Colonic mucosa (tissue), 4 donors: ENCODE measurements at regions not wholly inside any gene's neighbourhood (a gene's known extent, or its start where the extent isn't known, plus 50 kb on each side); places are given as distances from the start of the nearest gene placed in this dataset.

ENCODE experiments used
- DNase-seq: peaks from one replicate; pipeline ENCODE4 v3.0.0-alpha.2; 2020
- H3K27ac ChIP-seq: fragments of 200-600 bp; one replicate; pipeline ENCODE4 v1.8.0; 2021
- H3K27me3 ChIP-seq: fragments of 200-600 bp; one replicate; pipeline ENCODE4 v1.8.0; 2021
- H3K36me3 ChIP-seq: fragments of 200-600 bp; one replicate; pipeline ENCODE4 v1.8.0; 2021
- H3K4me1 ChIP-seq: fragments of 200-600 bp; one replicate; pipeline ENCODE4 v1.8.0; 2021; ENCODE audit warnings: mild to moderate bottlenecking
- H3K4me3 ChIP-seq: fragments of 200-600 bp; one replicate; pipeline ENCODE4 v1.8.0; 2021
- H3K9ac ChIP-seq, 2 donors: one replicate each; pipeline ENCODE4 v1.7.0; 2013; ENCODE audit warnings: control low read depth in 2 of 2, low read depth in 2 of 2, low read length in 2 of 2
- H3K9me3 ChIP-seq: fragments of 200-600 bp; one replicate; pipeline ENCODE4 v1.8.0; 2021
- intact Hi-C: fragments of 100-400 bp; cut with DNase I; formaldehyde crosslinking; loops from one replicate; pipeline ENCODE4 v1.14.1; 2022
- TF ChIP-seq, protein P1 (sequence below): fragments of 200-600 bp; IDR thresholded peaks from one replicate; pipeline ENCODE4 v1.8.0; 2022; ENCODE audit warnings: antibody characterized with exemption, mild to moderate bottlenecking
- donor health status: healthy.
- donor health status: DM: no; HTN: no; CAD: no.
- donor health status: DM: no; HTN: no; CAD: no.

DNA sequence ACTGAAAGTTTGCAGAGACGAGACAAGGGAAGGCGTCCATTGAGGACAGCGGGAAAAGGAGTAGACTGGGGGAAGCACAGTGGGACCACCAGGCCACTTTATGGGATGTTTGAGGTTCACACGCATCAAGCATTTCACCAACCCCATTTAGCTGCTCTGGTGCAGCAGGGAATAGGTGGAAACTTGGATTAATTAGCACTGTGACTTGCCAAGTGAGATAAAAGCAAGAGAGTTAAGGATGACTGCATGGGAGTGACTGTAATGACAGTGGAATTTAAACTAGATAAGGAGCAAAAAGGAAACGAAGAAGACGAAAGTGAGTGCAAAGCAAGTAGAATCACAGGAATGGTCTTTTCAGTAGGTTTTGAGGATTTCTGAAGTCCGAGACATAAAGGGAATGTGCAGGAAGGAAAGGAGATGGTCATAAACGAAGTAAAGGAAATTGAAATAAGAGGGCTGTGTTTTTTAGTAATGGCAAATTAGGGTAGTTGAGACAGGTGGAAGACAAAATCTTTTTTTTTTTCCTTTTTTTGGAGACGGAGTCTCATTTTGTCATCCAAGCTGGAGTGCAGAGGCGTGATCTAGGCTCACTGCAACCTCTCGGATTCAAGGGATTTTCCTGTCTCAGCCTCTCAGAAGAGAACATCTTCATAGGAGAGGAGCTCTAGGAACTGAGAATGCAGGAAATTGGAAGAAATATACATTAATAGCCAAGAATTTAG is 119.0 kb upstream of the MAP9 start:
- H3K27ac ChIP-seq = no peak overlapping the region
- H3K4me1 ChIP-seq = no peaks in the 10 kb centered on the region
- H3K9me3 ChIP-seq = no peaks in the 10 kb centered on the region
- no peaks in the 10 kb centered on the region for H3K36me3 ChIP-seq
- no peak for DNase-seq
- no peaks in the 10 kb centered on the region for H3K27me3 ChIP-seq
- H3K4me3 ChIP-seq = no peak overlapping the region
- intact Hi-C loops = no loop called here
- TF ChIP-seq, protein P1, sequence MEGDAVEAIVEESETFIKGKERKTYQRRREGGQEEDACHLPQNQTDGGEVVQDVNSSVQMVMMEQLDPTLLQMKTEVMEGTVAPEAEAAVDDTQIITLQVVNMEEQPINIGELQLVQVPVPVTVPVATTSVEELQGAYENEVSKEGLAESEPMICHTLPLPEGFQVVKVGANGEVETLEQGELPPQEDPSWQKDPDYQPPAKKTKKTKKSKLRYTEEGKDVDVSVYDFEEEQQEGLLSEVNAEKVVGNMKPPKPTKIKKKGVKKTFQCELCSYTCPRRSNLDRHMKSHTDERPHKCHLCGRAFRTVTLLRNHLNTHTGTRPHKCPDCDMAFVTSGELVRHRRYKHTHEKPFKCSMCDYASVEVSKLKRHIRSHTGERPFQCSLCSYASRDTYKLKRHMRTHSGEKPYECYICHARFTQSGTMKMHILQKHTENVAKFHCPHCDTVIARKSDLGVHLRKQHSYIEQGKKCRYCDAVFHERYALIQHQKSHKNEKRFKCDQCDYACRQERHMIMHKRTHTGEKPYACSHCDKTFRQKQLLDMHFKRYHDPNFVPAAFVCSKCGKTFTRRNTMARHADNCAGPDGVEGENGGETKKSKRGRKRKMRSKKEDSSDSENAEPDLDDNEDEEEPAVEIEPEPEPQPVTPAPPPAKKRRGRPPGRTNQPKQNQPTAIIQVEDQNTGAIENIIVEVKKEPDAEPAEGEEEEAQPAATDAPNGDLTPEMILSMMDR = no peak
- no peak overlapping the region for H3K9ac ChIP-seq

DNA sequence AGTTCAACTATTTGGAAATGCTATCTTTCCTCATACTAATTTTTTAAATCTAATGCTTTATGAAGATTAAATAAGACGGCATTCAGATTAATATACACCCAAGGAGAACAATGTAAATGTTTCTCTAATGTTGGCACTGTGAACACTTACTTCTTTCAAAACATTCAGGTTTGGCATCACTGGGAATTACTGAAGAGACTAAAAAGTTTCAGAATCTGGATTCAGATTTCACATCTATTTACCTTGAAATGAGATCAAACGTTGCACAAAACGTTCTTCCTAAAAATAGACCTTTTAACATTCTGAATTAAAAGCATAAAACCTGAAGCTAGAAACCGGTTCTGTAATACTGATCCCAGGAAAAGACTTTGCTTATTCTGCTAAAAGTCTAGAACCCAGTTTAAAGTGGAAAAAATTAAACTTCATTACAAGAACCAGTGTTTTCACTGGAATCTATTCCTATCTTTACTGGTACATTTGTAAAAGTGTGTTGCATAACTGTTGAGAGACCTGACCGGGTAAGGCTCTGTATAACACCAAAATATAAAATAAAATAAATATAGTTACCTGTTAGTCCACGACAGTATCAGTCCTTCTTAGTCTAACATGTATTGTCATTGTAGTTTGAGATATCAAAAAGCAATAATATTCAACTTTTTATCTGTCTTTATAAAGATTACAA is 117.4 kb upstream of the MAP9 start:
- intact Hi-C loops = no loop called here
- Histone ChIP-seq H3K9ac (no peak overlapping the region), H3K9me3 (no peaks in the 10 kb centered on the region), H3K27ac (no peak overlapping the region), H3K4me3 (no peak overlapping the region), H3K27me3 (no peaks in the 10 kb centered on the region), H3K4me1 (no peaks in the 10 kb centered on the region), H3K36me3 (no peaks in the 10 kb centered on the region)
- TF ChIP-seq, protein P1 = no peak
- no peak for DNase-seq

DNA sequence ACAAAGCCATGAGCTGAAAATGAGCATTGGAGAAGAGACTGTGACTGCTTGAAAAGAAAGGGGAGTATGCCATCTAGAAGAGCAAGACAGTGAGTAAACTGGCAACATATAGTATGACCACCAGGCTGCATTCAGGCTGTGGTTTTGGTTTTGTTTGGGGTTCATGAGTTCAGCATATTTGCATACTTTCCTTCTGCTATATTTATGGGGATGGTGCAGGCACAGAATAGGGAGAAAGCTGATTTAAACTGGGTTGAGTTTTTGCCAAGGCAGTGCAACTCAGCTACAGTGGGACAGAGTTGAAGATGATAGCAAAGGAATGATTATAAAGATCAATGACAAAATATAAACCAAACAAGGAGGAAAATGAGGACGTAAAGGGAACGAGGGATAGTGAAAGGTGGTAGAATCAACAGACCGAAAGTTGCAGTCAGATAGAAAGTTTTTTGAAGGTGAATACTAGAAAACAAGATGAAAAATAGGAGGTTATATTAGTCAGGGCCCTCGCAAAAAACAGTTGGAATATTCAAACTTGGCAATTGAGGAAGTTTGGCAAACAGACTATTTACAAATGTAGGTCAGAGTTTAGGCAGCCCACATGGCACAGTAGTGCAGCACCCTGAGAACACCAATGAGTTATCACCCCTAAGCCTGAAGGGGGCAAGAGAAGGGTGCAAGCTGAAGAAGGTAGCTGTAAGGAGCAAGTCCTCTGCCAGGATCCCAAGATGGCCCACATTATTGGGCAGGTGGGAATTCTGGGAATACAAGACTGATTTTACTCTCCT is 114.8 kb upstream of the MAP9 start:
- intact Hi-C loops = no loop called here
- no peaks in the 10 kb centered on the region for H3K9me3 ChIP-seq
- TF ChIP-seq, protein P1 = no peak
- no peak for DNase-seq
- H3K9ac ChIP-seq = no peak overlapping the region
- H3K4me1 ChIP-seq = no peaks in the 10 kb centered on the region
- H3K27ac ChIP-seq = no peak overlapping the region
- no peaks in the 10 kb centered on the region for H3K36me3 ChIP-seq
- H3K27me3 ChIP-seq = no peaks in the 10 kb centered on the region
- no peak overlapping the region for H3K4me3 ChIP-seq

DNA sequence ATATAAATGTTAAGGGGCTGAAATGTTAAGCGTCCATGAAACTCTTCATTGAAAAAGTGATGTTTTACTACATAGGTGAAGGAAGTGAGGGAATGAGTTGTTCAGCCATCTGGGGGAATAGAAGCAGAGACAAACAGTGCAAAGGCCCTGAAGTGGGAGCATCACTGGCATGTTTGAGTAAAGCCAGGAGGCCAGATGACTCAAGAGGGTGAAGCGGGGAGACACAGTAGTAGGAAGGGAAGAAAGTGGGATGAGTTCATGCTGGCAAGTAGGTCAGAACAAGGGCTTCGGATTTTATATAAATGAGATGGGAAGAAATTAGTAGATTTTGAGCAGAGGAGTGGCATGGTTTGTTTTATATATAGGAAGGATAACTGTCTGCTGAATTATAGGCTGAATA is 112.5 kb upstream of the MAP9 start:
- H3K9me3 ChIP-seq = no peaks in the 10 kb centered on the region
- intact Hi-C loops = no loop called here
- no peak overlapping the region for H3K27ac ChIP-seq
- no peaks in the 10 kb centered on the region for H3K4me1 ChIP-seq
- H3K4me3 ChIP-seq = no peak overlapping the region
- no peak overlapping the region for H3K9ac ChIP-seq
- no peak for DNase-seq
- TF ChIP-seq, protein P1 = no peak
- no peaks in the 10 kb centered on the region for H3K27me3 ChIP-seq
- no peaks in the 10 kb centered on the region for H3K36me3 ChIP-seq

DNA sequence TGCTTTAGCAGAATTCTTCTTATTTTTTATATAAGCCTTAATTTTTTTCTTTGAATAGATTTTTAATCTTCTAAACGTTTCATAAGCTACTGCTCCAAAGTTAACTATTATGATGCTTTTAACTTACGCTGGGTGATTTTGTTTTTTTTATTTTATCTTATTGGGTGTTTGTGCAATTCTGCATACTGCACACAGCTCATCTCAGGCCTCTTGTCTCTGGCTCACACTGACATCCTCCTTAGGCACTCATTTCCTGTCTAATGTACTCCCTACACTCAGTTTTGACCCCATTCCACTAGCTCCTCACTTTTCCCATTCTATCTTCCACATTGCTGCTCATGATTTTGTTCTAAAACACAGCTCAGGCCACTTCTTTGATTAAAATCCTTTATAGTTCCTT is 111.9 kb upstream of the MAP9 start:
- Histone ChIP-seq H3K27ac (no peak overlapping the region), H3K4me1 (no peaks in the 10 kb centered on the region), H3K4me3 (no peak overlapping the region), H3K27me3 (no peaks in the 10 kb centered on the region), H3K9ac (no peak overlapping the region), H3K9me3 (no peaks in the 10 kb centered on the region), H3K36me3 (no peaks in the 10 kb centered on the region)
- TF ChIP-seq, protein P1 = no peak
- intact Hi-C loops = no loop called here
- no peak for DNase-seq
